Fibroblast of pulmonary artery (primary cell): ENCODE measurements at regions not wholly inside any gene's neighbourhood (a gene's known extent, or its start where the extent isn't known, plus 50 kb on each side); places are given as distances from the start of the nearest gene placed in this dataset.

Experiments
- DNase-seq: peaks from one replicate; pipeline ENCODE4 v3.0.0-alpha.2; 2010; ENCODE audit warnings: low read depth
- H3K4me3 ChIP-seq: replicated peaks from 2 replicates; pipeline ENCODE4 v1.5.1; 2011; ENCODE audit warnings: low read depth, mild to moderate bottlenecking, control low read depth, low read length, moderate library complexity
- CTCF ChIP-seq: IDR thresholded peaks from 2 replicates; pipeline ENCODE4 v1.5.1; 2011; ENCODE audit warnings: mild to moderate bottlenecking, control low read depth, low read length, inconsistent platforms; ENCODE audit errors: missing control alignments

- H3K4me3 ChIP-seq: no peak overlapping the region
- no peak for TF ChIP-seq CTCF
Measured at GRCh38 chr2:150591496-150592285, 104.2 kb upstream of the RND3 start.

GRCh38 chr2:150589681-150590080 lies 102.2 kb upstream of the RND3 start:
- no peak for TF ChIP-seq CTCF
- DNase-seq: no peak
- H3K4me3 ChIP-seq: no peak overlapping the region

More at GRCh38 chr2:150591496-150592285, 104.2 kb upstream of the RND3 start:
- peak; percentile 52 for DNase-seq

GRCh38 chr2:150588506-150588870 lies 101.0 kb upstream of the RND3 start:
- DNase-seq: no peak
- no peak for TF ChIP-seq CTCF
- H3K4me3 ChIP-seq: no peak overlapping the region

- no peak overlapping the region for H3K4me3 ChIP-seq
- no peak for TF ChIP-seq CTCF
- peak; percentile 42 for DNase-seq
Measured at GRCh38 chr2:150587547-150588505, 100.4 kb upstream of the RND3 start.

- TF ChIP-seq CTCF: no peak
- peak; percentile 88 for DNase-seq
- no peak overlapping the region for H3K4me3 ChIP-seq
Measured at GRCh38 chr2:150586858-150587257, 99.4 kb upstream of the RND3 start.

- TF ChIP-seq CTCF: no peak
- H3K4me3 ChIP-seq: no peak overlapping the region
- no peak for DNase-seq
Measured at GRCh38 chr2:150585221-150585971, 97.9 kb upstream of the RND3 start.
